Stimulated activated CD4-positive, alpha-beta T cell treated with anti-CD3 and anti-CD28 coated beads, Interleukin-15, amount 100 ng/mL, for 1 hour (primary cell): ENCODE measurements at regions not wholly inside any gene's neighbourhood (a gene's known extent, or its start where the extent isn't known, plus 50 kb on each side); places are given as distances from the start of the nearest gene placed in this dataset.

Experiments used
- DNase-seq, 2 donors: peaks; one replicate each; pipeline ENCODE4 v3.0.0-alpha.2; 2020; ENCODE audit warnings: low read depth in 1 of 2, low spot score in 1 of 2

DNA sequence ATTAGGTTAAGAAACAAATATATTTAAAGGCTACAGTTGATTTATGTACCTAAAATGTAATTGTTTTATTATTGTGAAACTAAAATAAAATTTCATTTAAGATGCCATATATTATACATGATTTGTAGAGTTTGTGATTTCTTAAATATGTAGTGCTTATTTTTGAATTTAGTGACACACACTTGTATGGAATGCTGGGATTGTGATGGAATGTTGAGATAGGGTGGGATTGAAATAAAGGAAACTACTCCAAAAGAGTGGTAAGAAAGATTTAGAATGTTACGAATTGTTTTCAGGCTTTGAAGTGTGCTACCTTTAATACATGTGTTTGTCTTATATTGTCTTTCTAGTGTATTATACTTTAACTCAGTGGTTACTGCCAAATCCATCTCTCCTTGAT lies 330.3 kb upstream of the PITX2 start:
- DNase-seq: no peak

DNA sequence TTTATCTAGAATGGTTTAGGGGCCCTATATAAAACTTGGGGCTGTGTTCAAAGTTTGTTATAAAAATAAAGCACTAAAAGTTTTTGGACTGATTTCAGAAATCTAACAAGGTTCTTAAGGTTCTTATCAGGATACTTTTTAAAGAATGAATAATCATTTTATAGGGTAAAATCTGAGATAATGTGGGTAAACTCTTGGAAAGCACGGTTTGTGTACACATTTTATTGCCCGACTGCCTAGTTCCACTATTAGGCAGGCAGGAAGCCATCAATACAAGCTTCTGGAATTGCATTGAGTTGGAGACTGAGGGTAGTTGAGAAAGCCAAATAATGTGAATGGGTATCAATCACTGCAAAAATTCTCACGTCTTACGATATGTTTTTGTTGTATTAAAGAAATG lies 331.0 kb upstream of the PITX2 start:
- no peak for DNase-seq

DNA sequence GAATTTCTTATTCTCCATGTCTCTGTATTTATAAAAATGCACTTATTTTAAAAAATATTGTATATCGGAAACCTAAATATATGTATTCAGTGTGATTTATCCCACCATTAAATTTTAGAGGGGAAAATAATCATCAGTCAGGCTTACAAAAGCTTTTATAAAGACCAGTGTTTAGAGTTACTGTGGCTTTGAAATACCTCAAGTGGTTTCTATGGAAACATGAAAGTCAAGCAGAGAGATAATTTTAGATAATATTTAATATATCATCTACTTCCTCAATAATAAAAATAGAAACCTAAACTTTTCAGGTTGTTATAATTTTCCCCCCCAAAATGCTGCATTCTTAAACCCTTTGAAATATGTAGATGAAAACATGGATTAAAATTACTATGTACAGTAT lies 332.9 kb upstream of the PITX2 start:
- DNase-seq: no peak

DNA sequence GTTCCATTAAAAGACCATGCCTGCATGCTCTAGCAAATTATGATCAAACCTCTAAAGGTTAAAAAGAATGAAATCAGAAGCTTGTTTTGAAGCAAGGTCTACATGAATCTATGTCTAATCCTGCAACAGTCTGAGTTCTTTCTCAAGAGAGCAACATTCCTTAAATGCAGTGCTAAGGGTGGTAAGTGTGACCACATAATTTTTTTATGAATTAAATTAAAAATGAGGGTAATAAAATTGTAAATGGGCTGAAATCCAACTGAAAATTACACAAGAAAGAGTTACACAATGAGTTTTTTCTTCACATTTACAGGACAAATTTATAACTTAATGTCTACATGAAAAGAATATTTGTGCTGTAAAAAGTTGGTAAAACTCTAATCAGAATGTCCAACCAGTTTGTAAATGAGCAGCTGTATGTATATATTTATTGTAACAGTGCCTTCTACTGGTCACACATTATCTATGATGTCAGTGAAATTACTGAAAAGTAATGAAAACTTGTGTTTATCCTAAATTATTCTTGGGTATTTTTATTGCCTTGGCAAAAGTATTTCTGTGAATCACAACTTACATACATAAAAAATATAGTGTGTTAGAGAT lies 336.3 kb upstream of the PITX2 start:
- DNase-seq: no peak

DNA sequence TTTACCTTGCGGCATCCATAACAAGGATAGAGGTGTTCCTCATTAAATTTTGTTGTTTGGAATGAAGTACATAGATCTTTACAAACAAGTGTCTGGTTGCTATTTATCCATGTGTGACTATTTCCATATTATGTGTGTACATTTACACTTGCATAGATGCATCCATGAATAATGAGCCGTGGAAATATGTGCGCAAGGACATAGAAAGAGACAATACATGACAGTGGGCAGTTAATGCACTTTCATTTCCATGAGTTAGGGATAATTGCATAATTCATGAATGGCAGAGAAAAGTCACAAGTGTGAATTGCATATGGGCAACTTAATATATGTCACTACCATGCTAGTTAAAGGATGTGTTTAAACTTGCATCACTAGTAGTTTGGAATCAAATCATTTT lies 338.2 kb upstream of the PITX2 start:
- DNase-seq: no peak

DNA sequence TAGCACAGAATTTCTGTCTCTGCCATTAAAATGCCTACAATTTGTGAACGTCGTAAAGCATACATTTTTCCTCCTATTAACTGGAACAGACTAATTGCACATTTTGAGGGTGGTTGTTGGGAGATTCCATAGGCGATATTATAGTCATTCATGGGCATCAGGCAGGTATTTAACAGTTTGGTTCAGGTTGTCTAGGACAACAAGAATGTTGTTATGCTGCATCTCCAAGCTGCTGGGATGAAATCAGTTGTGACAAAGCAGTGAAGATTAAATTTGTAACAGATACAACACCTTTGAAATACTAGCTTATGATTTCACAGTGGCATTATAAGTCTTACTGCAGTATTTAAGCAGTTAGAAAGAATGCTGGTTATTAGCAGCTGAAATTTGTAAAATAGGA lies 339.7 kb upstream of the PITX2 start:
- no peak for DNase-seq

DNA sequence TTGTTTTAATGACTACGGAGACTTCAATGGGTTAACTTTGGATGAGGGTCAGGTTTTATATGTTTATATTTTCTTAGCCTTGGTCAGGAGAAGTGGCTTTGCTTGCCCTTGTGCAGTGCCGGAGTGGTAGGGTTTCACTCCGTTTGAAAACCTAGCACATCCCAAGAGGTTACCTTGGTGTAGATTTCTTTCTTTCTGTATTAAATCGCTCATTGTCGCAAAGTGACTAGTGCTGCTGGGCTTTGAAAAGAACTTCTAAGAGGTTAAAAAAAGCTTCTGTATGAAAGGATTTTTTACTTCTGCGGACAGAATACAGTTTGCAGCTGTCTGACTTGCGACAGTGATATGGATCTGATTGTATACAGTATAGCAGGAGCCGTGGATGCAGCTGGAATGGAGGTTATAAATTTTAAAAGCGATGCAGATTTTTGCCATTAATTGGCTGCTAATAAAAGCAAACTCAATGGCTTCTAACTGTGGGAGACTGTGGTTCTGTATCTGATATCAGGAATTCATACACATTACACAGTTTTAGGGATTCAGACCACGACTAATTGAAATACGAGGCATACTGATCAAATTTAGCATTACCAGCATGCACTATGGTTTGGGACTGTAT lies 340.9 kb upstream of the PITX2 start:
- DNase-seq: no peak

DNA sequence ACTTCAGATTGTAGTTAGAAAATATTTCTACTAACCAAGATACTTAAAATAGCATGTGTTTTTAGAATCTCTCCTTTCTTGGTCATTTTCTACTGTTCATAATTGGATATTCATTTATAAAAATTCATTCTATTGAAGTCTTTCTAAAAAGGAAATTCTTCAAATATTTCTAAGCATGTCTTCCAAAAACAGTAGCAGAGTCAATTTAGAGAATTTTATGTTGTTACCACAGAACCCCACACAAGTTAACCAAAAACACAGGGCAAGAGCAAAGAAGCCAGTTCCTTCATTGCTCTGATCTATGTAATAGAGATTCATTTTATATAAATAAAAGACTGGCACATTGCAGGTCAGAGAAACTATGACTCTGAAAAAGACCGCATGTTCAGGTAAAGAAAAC lies 345.1 kb upstream of the PITX2 start:
- DNase-seq: no peak

DNA sequence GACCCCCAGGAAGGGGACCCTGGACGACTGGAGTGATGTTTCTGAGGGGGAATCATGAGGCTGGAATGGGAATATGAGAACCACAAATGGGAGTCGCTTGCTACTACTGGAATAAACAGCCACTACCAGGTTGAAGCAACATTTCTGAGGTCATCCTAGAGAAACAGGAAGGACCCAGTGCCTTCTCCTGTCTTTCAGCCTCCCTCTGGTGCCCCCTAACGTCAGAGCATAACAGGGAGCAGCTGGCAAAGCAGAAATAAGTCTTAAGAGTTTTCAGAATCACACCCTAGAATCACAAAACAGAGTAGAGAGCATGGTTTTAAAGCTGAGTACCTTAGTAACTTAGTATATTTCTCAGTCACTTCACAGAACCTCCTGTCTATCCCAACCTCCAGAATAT lies 347.8 kb upstream of the PITX2 start:
- DNase-seq: no peak

DNA sequence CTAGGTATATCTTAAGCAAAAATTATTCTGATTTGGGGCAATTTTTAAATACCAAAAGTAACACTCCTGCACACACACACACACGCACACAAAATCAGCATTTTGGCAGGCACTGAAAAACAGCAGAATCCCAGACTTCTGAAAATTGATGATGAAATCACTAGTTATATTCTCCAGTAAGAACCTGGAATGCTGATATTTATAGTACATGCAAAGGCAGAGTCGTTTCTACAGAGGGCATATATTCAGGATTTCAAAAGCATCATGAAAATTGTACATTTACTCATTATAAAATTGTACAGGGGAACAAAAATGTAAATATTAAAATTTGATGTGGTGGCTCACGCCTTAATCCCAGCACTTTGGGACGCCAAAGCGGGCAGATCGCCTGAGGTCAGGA lies 352.5 kb upstream of the PITX2 start:
- no peak for DNase-seq

DNA sequence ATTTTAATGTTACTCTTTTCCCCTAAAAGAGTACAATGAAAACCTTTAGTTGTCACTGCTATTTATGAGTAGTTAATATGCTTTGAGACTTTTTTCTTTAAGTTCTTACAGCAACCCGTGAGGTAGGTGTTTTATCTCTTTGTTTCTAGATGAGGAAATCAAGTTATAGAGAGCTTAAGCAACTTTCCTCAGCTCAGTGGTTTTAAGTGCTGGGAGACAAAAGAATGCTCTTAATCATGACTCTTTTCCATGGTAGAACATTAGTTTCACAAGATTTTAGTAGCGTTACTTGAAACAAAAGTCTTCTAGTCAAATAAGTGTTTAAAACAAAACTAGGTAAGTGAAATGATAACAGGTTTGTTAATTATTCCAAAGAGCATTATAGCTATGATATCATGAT lies 354.7 kb upstream of the PITX2 start:
- no peak for DNase-seq

DNA sequence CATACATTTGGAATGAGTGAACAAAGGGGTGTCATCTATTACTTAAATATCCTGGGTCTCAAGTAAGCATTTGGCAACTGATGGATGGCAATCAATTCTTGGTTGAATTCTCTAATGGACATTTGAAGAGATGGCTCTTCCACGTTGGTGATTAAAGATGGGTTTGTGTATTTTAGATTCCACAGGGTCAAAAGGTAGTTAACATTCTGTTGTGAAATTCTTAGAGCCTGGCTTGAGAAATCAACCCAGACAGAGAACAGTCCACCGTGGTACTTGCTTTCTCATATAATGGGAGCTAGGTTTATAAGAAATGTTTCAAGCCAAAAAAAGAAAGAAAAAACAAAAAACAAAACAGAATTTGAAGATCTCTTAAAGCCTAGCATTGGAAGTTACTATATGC lies 355.9 kb upstream of the PITX2 start:
- DNase-seq: no peak

DNA sequence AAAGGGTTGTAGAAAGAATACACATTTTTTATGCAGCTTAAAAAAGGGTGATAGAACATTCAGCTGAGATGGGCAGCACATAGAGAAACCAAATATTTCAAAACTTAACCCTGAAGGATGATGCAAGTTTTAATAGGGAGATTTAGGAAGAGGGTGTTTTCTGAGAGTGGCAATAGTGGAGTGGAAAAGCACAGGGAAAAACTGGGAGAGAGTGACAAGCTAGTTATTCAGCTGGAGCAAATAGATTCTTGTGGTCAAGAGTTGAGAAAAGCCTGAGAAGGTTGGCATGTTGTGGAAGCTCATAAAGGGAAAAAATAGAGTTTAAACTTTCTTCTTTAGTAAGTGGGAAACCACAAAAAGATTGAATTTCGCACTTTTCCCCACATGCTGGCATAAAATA lies 359.6 kb upstream of the PITX2 start:
- no peak for DNase-seq

DNA sequence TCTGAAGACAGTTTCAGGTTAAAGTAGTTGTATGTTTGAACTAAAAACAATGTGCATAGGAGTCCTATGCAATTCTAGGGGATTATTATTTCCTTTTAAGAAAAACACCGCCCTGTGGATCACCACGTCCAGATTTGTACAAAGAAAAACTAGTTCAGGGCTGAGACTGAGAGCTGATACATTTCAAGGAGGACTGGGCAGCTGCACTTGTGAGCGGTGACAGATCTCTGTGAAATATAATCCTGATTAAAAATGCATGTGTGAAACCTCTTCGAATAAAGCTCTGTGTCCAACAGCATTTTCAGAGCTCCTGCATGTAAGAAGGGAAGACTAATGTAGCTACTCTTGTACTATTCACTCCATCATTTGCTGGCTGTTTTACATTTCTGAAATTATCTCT lies 365.8 kb upstream of the PITX2 start:
- no peak for DNase-seq

DNA sequence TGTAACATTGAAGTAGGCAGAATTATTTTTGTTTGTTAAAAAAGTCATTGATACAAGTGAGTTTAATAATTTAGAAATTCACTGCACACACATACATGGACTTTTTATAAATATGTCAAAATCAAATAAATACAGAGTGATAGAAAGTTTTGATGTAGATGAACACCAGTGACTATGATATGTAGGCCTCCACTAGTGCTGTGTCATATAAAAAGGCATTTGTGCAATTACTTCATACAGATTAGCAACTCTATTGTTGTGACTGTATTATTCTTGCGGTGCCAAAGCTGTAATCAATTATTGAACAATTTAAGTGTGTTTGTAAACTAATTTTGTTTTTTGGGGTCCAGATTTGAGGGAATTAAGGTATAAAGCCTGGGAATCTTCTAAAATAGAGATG lies 366.2 kb upstream of the PITX2 start:
- DNase-seq: no peak

DNA sequence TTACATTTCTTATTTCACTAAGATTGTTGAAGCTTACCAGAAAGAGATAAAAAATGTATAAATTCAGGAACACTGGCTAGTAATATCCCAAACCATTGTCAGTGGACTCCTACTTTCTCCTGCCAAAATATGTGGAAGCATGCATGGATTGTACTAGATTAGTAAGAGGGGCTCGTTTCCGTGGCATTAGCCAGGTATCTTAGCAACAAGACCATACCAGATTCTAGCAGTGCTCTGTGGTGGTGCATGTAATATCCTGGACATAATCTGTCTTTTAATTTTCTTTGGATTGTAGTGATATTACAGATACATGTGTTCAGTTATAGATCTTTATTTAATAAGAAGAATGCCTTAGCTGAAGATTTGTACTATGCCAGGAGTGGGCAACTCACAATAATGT lies 371.9 kb upstream of the PITX2 start:
- DNase-seq: no peak

DNA sequence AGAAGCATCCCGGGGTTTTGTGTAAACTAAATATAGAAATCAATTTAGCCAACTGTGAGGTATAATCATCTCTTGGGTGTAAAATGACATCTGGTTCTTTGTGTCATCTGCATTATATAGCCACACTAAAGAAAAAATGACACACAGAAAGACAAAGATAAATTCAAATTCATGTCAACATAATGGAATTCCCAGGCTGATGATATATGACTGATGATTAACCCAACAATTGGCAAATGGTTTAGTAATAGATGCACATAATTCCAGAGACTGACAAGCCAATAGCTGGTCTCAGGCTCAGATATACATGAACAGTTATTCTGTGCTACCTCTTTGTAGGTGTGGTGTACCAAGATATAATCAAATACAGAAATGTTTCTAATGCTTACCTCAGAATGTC lies 375.4 kb upstream of the PITX2 start:
- no peak for DNase-seq

DNA sequence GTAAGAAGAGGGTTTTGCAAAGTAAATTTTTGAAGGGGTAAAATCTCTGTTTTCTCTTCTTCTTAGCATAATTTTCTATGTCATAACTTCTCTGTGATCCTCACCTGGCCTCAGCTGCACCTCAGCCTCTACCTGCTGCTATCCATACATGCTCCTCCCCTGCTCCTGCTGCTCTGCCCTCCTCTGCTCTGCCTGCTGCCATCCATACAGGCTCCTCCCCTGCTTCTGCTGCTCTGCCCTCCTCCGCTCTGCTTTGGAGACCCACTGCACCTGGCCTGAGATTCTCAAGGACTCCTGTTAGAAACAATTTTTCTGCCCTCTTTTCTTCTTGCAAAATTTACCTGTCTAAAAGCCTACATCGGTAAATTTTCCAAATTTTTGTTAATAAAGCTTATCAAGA lies 388.6 kb upstream of the PITX2 start:
- DNase-seq: no peak

DNA sequence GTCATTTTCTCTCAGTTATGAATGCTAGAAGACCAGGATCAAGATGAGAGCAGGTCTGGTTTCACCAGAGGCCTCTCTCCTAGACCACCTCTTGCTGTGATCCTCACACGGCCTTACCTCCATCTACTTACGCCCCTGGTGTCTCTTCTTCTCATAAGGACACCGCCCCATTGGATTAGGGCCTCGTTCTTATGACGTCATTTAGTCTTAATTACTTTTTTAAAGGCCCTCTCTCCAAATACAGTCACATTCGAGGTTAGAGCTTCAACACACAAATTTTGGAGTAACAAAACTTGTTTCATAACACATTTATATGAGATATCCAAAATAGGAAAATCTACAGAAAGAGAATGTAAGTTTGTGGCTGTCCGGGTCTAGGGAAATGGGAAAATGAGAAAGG lies 391.0 kb upstream of the PITX2 start:
- no peak for DNase-seq

DNA sequence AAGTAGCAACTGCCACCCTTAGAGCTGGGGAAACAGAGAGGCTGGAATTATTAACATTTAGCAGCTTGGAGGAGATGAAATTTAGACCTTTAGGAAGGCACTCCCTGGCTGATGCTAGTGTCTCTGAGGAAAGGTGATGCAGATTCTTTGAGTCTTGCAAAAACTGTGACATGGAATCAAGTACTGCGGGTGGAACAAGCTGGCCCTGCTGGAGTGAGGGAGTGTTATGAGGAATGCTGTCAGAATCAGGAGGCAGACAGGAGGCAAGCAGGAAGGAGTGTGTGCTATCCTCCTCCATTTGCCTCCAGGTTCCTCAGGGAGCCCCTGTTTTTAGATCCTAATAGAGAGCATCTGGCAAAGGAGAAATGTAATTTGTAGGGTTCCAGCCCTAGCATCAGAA lies 391.7 kb upstream of the PITX2 start:
- DNase-seq: no peak

DNA sequence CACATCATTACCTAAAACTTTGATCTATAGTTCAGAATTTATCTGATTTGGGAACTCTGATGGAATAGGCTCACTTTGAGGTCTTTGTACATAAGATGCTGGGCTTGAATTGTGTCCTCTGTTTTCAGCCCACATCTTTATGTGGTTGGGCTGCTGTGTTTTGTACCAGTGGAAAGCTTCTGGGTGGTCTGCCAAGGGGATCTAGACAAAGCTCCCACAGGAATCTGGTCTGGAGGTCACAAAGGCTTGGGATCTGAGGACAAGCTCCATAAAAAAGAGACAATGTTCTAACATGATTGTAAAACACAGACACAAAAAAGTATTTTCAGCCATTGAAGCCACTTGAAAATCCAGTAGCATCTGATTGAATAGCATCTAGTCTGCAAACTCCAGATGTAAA lies 393.5 kb upstream of the PITX2 start:
- DNase-seq: no peak

DNA sequence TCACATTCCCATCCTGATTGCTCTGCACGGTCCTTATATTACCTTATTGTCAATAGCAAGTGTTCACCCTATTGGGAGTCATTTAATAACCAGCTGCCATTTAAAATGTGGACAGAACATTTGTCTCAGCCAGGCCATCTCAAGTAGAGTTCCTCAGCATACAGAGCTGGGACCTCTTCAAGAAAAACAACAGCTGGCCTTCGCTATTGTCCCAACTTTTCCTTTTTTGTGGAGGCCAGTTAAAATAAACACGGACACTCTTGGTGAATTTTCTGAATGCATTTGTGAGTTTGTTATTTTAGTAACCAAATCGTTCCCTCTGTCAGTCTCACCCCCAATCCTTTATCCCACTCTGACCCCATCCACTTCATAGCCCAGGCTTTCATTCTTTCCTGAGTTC lies 395.3 kb upstream of the PITX2 start:
- DNase-seq: no peak

DNA sequence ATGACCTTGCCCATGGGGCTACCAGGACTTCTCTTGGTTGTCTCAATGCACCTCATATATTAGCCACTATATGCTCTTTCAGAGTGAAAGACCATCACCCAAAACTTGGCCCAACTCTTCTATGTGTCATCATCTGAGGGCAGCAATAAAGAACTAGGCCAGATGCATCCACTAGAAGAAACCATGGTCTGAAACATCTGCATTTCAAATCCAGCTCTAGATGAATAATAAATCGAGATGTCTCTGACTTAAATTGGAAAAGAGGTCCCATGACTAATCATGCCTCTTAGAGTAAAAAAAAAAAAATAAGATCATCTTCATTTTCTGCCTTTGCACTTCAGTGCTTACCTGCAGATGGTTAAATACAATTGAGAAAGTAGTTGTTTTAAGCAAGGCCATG lies 397.6 kb upstream of the PITX2 start:
- no peak for DNase-seq

DNA sequence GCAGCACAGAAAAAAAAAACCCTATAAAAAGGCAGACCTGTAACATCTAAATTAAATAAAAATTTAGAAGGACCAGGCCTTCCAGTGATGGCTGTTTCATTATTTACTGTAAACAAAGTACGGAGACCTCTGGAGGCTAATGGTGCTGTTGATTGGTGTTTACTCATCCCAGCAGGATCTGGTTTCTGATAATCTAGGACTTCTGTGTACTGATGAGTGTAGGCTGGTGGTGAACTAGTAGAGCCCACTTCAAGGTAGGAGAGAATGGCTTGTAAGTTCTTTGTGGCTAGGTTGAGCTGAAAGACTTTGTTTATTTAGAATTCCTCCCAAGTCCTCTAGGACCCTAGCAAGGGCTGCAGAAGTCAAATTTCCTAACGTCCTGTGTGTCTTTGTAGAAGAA lies 398.1 kb upstream of the PITX2 start:
- no peak for DNase-seq
